ENCODE measurements at regions not wholly inside any gene's neighbourhood (a gene's known extent, or its start where the extent isn't known, plus 50 kb on each side); places are given as distances from the start of the nearest gene placed in this dataset.
"Not testable (repeated sequence)": the region's sequence is repeated elsewhere in the genome, so short reads cannot be mapped to it uniquely, and the experiment has no call there.

DNA sequence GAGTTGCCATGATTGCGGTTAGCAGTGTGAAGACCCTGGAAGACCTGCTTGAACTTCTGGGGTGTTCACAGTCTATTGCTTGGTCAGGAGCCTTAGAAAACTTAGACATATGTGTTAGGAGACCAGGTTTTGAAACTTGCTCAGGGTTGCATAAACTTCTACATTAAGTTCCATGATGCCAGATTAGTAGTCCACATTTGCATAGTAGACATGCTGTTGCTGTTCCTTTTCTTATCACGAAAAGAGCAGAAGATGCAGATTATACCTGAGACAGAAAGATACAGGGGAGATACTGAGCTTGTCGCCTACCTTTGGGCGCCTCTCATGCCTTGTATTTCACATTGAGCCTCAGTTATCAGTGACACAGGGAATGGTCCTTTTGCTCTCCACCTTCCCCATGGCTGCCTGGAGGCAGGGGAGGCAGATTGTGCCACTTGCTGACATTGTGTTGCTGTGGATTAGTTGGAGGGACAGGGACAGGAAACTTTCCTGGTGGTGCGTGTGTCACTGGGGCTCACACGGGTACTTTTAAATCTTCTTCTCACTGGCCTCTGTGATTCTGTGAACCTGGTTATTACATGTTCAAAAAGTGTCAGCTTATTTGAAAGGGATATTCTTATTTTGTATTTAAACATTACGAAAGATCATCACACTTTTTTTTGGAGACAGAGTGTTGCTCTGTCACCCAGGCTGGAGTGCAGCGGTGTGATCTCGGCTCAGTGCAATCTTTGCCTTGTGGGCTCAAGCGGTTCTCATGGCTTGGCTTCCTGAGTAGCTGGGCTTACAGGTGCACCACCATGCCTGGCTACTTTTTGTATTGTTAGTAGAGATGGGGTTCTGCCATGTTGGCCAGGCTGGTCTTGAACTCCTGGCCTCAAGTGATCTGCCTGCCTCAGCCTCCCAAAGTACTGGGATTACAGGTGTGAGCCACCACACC is 82.0 kb downstream of the SRGAP2 start:
- TF ChIP-seq CTCF (IDR thresholded peaks at IDR 0.05); TCF7L2 (IDR thresholded peaks at IDR 0.05; ENCODE audit: low read depth, low read length); POLR2AphosphoS5 (IDR thresholded peaks at IDR 0.05; ENCODE audit: low read depth, low read length); SIN3A (IDR thresholded peaks at IDR 0.05; ENCODE audit: borderline replicate concordance, insufficient read depth, low read depth, low read length); REST (IDR thresholded peaks at IDR 0.05; ENCODE audit: insufficient read depth in 1 of 2, low read depth in 2 of 2, low read length in 1 of 2): not testable (repeated sequence)

Data from Panc1 (cell line).